ENCODE measurements at regions not wholly inside any gene's neighbourhood (a gene's known extent, or its start where the extent isn't known, plus 50 kb on each side); places are given as distances from the start of the nearest gene placed in this dataset.

- TF ChIP-seq CTCF (IDR thresholded peaks at IDR 0.05; ENCODE audit: low read depth, low read length, missing control alignments): no peak
- no peak for DNase-seq (ENCODE audit: extremely low read depth, low read depth)
These were observed 77.0 kb upstream of the BACE2 start for GRCh38 chr21:41090981-41091380.

GRCh38 chr21:41091616-41092015 lies 76.3 kb upstream of the BACE2 start:
- no peak overlapping the region for H3K4me3 ChIP-seq (replicated peaks; ENCODE audit: low read depth, low read length)
- no peak for TF ChIP-seq CTCF (IDR thresholded peaks at IDR 0.05; ENCODE audit: low read depth, low read length, missing control alignments)
- DNase-seq (ENCODE audit: extremely low read depth, low read depth): no peak

More at GRCh38 chr21:41090981-41091380, 77.0 kb upstream of the BACE2 start:
- H3K4me3 ChIP-seq (replicated peaks; ENCODE audit: low read depth, low read length): no peak overlapping the region

GRCh38 chr21:41092312-41092711 lies 75.6 kb upstream of the BACE2 start:
- no peak for DNase-seq (ENCODE audit: extremely low read depth, low read depth)
- H3K4me3 ChIP-seq (replicated peaks; ENCODE audit: low read depth, low read length): no peak overlapping the region
- no peak for TF ChIP-seq CTCF (IDR thresholded peaks at IDR 0.05; ENCODE audit: low read depth, low read length, missing control alignments)

- H3K4me3 ChIP-seq (replicated peaks; ENCODE audit: low read depth, low read length): no peak overlapping the region
- TF ChIP-seq CTCF (IDR thresholded peaks at IDR 0.05; ENCODE audit: low read depth, low read length, missing control alignments): no peak
- no peak for DNase-seq (ENCODE audit: extremely low read depth, low read depth)
These were observed 72.0 kb upstream of the BACE2 start for GRCh38 chr21:41095983-41096382.

- no peak for DNase-seq (ENCODE audit: extremely low read depth, low read depth)
- H3K4me3 ChIP-seq (replicated peaks; ENCODE audit: low read depth, low read length): no peak overlapping the region
- no peak for TF ChIP-seq CTCF (IDR thresholded peaks at IDR 0.05; ENCODE audit: low read depth, low read length, missing control alignments)
These were observed 69.9 kb upstream of the BACE2 start for GRCh38 chr21:41098076-41098475.

- no peak for TF ChIP-seq CTCF (IDR thresholded peaks at IDR 0.05; ENCODE audit: low read depth, low read length, missing control alignments)
- no peak overlapping the region for H3K4me3 ChIP-seq (replicated peaks; ENCODE audit: low read depth, low read length)
- DNase-seq (ENCODE audit: extremely low read depth, low read depth): no peak
These were observed 69.4 kb upstream of the BACE2 start for GRCh38 chr21:41098481-41099042.
